ENCODE measurements at regions not wholly inside any gene's neighbourhood (a gene's known extent, or its start where the extent isn't known, plus 50 kb on each side); places are given as distances from the start of the nearest gene placed in this dataset.

DNA sequence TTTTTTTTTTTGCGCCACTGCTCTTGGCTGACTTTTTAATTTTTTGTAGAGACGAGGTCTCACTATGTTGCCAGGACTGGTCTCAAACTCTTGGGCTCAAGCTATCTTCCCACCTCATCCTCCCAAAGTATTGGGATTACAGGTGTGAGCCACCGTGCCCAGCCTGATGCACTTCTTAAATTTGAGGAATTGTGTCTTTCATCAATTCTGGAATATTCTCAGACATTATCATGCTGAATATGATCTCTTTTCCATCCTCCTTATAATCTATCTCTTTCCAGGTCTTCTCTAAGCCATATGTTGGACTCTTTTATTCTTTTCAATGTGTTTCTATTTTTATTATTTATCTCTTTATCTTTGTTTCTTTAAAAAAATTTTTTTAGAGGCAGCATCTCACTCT is 196.2 kb upstream of the IER5L start:
- H4K20me1 ChIP-seq (replicated peaks; ENCODE audit: control insufficient read depth, extremely low read depth, insufficient read depth, low read length): no peaks in the 10 kb centered on the region
- H3K9me1 ChIP-seq (replicated peaks; ENCODE audit: control insufficient read depth, extremely low read depth, insufficient read depth, low read length): no peaks in the 10 kb centered on the region
- no peaks in the 10 kb centered on the region for H3K9me3 ChIP-seq (replicated peaks; ENCODE audit: control insufficient read depth, insufficient read depth, low read length)
- FAIRE-seq (no peak), DNase-seq (ENCODE audit: low read depth, low spot score) (no peak)
- TF ChIP-seq, protein P1, sequence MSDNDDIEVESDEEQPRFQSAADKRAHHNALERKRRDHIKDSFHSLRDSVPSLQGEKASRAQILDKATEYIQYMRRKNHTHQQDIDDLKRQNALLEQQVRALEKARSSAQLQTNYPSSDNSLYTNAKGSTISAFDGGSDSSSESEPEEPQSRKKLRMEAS (IDR thresholded peaks at IDR 0.05; ENCODE audit: insufficient read depth, insufficient read length): no peak
- TF ChIP-seq FOS (IDR thresholded peaks at IDR 0.05; ENCODE audit: borderline replicate concordance, insufficient read depth, low read length) (no peak), POLR2AphosphoS5 (IDR thresholded peaks at IDR 0.05; ENCODE audit: insufficient read depth, low read depth, low read length) (no peak), GATA2 (IDR thresholded peaks at IDR 0.05; ENCODE audit: insufficient read depth, insufficient read length, low read depth, low read length) (no peak), POLR2A (IDR thresholded peaks at IDR 0.05; ENCODE audit: low read depth, low read length) (no peak), MYC (IDR thresholded peaks at IDR 0.05; ENCODE audit: low read depth, low read length) (no peak), EZH2 (IDR thresholded peaks at IDR 0.05; ENCODE audit: borderline replicate concordance, low read depth, low read length, severe bottlenecking) (no peak), JUN (IDR thresholded peaks at IDR 0.05; ENCODE audit: borderline replicate concordance, insufficient read depth, insufficient read length, low read depth) (no peak)
- TF ChIP-seq, protein P2, sequence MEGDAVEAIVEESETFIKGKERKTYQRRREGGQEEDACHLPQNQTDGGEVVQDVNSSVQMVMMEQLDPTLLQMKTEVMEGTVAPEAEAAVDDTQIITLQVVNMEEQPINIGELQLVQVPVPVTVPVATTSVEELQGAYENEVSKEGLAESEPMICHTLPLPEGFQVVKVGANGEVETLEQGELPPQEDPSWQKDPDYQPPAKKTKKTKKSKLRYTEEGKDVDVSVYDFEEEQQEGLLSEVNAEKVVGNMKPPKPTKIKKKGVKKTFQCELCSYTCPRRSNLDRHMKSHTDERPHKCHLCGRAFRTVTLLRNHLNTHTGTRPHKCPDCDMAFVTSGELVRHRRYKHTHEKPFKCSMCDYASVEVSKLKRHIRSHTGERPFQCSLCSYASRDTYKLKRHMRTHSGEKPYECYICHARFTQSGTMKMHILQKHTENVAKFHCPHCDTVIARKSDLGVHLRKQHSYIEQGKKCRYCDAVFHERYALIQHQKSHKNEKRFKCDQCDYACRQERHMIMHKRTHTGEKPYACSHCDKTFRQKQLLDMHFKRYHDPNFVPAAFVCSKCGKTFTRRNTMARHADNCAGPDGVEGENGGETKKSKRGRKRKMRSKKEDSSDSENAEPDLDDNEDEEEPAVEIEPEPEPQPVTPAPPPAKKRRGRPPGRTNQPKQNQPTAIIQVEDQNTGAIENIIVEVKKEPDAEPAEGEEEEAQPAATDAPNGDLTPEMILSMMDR (IDR thresholded peaks at IDR 0.05; ENCODE audit: extremely low read depth in 1 of 2, insufficient read depth in 1 of 2, low read depth in 1 of 2, low read length in 2 of 2): no peak
- no peak overlapping the region for H2AFZ ChIP-seq (ENCODE audit: low read depth, low read length)
- H3K4me1 ChIP-seq (ENCODE audit: control insufficient read depth, extremely low read depth, insufficient read depth, low read length): no peaks in the 10 kb centered on the region
- intact Hi-C loops (cut with micrococcal nuclease) (no loop called here), dilution Hi-C loops (cut with MboI; ENCODE audit: extremely low pct_ligation_motif_present, low sequenced_read_pairs) (no loop called here)
- no TSS peak for BruUV-seq (replicated peaks)
- CTCF ChIA-PET: no interaction called here
- no peak overlapping the region for H3K4me2 ChIP-seq (ENCODE audit: insufficient read depth, low read length)
- no peaks in the 10 kb centered on the region for H3K27me3 ChIP-seq (ENCODE audit: control insufficient read depth in 2 of 2, insufficient read depth in 2 of 2, low read length in 2 of 2)
- no peak overlapping the region for H3K27ac ChIP-seq (ENCODE audit: insufficient read depth, low read depth, low read length)
- H3K79me2 ChIP-seq (ENCODE audit: control insufficient read depth, insufficient read depth, low read length): no peaks in the 10 kb centered on the region
- POLR2A ChIA-PET: no interaction called here
- no peak overlapping the region for H3K4me3 ChIP-seq (replicated peaks in 1 of 3; ENCODE audit: insufficient read depth in 1 of 3, low read depth in 1 of 3, low read length in 3 of 3)
- no peak overlapping the region for H3K9ac ChIP-seq (replicated peaks; ENCODE audit: extremely low read depth, insufficient read depth, low read length)
- H3K36me3 ChIP-seq (ENCODE audit: control insufficient read depth in 2 of 2, extremely low read depth in 1 of 2, insufficient read depth in 2 of 2, low read length in 2 of 2): no peaks in the 10 kb centered on the region

All from endothelial cell of umbilical vein (primary cell).